ENCODE measurements at regions not wholly inside any gene's neighbourhood (a gene's known extent, or its start where the extent isn't known, plus 50 kb on each side); places are given as distances from the start of the nearest gene placed in this dataset.

DNA sequence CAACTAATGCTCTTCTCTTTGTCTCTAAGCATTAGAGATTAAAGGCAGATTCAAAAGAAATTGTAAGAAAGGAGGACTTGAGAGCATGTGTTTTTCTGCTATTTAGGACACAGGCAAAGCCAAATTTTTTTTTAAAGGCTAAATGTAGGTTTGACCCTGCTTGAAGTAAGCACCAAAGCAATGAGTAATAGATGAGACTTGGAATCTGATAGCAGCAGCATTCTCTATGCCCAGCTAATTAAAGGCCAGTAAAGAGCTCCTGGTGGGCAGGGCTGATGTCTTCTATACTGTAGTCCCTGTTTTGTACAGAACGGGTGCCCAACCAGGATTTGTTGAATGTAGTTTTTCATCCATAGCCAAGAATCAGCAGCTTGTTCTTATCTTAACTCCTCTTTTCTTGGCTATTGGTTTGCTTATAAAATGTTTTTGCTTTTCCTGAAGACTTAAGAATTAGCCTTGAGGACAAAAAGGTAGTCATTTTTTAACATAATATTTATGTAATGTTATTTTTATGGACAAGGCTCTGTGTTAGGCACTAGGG, 179.6 kb downstream of the LMO4 start:
- no peak for DNase-seq (ENCODE audit: low spot score)

DNA sequence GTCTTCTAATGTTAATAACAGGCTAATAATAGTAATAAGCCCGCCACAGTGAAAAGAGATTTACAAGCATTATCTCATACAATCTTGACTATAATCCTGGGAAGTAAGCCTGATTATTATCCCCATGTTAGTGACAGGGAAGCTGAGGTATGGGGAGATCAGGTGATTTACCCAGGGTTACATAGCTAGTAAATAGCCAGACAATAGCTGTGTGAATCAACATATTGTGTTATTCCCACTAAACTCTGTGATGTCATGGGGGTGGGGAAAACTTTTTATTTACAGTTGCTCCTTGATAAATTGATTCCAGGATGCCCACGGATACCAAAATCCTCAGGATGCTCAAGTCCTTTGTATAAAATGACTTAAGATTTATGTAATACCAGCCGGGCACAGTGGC, 181.9 kb downstream of the LMO4 start:
- DNase-seq (ENCODE audit: low spot score): no peak

DNA sequence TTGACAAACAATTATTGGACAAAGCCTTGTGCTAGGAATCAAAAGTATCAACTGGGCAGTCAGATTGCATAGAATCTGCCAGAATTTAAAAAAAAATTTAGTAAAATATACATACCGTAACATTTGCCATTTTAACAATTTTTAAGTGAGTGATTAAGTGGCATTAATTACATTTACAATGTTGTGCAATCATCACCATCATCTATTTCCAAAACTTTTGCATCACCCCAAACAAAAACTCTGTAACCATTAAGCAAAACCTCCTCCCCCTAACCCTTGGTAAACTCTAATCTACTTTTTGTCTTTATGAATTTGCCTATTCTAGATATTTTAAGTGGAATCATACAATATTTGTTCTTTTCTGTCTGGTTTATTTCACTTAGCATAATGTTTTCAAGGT, 182.8 kb downstream of the LMO4 start:
- DNase-seq (ENCODE audit: low spot score): no peak

DNA sequence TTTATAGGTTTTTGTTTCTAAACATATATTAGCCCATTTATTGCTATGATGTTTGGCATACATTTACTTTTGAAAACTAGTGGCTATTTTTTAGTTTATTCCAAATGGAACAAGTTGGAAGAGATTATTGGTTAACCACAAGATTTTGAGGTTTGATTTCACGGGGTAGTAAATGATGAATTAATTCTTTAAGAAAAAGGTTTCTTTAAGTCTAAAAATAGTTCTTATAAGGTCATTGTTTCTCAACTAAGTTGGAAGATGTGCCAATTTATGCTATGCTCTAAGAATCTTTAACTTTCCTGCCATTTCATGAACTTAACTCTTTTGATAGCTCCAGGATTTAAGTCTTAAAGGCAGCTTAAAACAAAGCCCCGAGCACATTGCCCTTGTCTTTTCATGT, 183.8 kb downstream of the LMO4 start:
- DNase-seq (ENCODE audit: low spot score): no peak

DNA sequence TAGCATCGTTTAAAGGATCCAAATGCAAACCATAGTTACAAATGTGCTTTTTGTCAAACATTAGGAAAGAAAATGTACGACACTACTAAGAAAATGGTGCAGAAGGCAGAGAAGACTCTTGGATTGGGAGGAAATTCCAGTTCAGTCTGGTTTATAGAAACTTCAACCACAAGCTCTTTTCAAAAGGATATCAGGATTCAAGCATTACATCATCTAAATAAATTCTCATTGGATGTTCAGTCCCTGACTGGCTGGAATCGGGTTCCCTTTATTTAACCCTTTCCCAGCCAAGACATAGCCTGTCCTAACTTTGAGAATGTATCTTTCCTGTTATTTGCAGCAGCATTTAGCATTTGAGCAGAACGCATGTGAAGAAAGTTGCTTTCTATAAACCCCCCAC, 184.6 kb downstream of the LMO4 start:
- DNase-seq (ENCODE audit: low spot score): no peak

DNA sequence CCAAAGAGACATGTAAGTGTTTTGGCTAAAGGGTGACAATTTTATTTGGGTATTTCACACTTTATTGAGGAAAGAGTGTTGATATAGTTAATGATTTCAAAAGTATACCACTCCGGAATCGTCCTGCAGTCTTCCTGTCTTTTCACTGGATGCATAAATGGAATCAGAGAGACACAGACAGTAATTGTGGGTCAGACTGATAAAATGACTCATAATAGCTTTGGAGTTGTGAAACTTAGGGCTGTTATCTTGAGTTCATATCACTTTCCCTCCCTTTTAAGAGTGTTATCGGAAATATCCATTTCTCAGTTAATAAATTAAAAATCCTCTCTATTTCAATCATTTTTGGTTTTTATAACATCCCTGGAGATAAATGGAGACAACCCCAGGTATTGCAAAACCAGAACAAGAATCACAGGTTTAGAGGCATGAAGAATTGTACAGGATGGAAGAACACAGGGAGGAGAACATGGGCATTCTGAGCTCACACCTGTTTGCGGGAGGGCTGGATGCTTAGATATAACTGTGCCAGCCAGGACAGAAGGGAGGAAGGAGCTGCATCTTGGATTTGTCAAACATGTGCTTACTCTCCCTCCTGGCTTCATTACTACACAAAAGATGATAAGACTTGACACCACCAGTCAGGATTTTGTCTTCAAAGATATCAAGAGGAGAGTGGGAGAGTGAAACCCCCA, 185.4 kb downstream of the LMO4 start:
- DNase-seq (ENCODE audit: low spot score): no peak

DNA sequence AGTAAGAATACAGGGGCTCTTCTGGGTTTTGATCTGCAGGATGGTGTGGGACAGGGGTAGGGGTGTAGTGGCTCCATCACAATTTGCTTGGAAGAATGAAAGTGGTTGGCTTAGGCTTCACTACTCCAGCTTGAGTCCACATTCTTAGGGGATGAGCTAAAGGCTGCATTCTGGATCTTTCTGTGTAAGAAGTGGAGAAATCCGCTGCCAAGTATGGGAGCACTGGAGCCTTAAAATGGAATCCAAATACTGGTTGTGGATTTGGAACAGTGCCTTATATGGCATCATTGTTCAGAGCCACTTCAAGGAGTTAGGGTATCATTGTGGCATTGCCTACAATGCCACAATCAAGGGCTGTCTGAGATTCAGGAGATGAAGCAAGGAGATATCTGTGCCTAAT, 187.1 kb downstream of the LMO4 start:
- no peak for DNase-seq (ENCODE audit: low spot score)

DNA sequence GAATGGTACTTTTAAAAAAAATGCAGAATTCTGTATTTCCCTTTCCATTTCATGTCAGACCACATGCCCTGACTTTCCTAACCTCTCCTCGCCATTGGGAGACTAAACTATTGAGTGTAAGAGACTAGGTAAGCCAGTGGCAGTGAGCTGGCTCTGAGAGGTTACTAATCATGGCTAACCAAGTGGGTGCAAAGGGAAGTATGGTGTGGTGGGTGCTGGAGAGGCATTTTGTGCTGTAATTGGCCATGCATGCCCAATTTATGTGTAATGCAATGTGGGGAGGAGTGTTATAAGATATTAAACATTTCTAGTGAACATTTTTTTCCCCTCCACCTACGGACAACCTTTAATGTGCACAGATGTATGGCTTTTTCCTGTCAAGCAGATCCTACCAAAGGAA, 190.1 kb downstream of the LMO4 start:
- DNase-seq (ENCODE audit: low spot score): no peak

DNA sequence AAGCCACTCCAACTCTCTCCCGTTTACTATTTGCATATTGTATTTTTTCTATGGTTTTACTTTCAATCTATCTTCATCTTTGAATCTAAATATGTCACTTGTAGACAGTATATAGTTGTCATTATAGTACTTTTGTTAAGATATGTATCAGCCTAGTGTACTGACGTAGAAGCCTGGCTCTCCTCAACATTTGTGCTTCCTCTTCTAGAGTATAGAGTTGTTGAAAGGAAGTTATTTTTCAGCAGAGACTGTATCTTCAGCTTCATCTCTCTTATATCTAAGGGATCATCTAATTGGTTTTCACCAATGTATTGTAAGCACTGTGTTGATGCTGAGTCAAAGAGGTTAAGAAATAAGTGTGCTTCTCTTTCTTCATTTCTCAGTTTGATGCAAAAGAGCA, 192.8 kb downstream of the LMO4 start:
- no peak for DNase-seq (ENCODE audit: low spot score)

DNA sequence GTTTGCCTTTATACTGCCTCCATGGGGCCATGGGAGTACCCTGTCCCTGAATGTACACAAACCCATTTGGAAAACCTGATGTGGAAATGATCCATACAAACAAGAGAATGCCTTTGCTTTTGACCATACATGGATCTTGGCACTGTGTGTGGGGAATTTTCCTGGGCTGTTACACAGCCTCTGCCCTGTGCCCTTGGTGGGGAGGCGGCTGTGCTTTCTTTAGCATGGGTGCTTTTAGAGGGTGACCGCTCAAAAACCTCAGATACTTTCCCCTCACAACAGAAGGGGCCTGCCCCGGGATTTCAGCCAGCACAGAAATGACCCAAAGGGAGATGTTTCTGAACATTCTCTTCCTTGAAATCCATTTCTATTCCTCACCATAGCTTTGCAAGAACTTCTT, 194.8 kb downstream of the LMO4 start:
- no peak for DNase-seq (ENCODE audit: low spot score)

DNA sequence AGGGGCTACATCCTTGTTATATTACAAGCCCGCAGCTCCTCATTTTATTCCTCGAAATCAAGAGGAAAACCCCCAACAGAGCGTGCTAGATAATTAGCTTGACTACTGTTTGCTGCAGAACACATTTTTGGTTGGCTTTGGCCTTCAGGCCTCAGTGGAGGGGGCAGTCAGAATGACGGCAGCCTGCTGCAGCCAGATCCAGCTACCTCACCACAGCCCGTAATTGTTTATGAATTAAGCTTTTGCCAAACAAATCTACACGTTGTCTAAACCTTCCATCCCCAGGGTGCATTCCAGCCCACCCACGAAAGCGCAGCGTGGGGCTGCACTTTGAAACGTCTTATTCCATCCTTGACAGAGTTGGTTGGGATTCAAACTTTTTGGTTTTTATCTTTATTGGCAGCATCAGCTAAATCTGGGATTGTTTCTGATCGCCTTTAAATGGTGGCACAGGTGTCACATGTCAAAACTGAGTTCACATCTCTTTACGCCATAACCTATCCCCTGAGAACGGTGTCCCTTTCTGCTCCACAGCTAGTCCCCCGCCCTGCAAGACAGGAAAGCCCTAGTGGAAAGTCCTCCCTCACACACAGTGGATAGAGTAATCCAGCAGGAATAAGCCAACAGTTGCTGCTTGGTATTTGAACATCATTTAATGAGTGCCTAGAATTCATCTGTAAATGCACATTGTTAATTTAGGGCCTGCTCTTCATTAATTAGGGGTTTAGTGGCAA, 195.5 kb downstream of the LMO4 start:
- DNase-seq (ENCODE audit: low spot score): no peak

DNA sequence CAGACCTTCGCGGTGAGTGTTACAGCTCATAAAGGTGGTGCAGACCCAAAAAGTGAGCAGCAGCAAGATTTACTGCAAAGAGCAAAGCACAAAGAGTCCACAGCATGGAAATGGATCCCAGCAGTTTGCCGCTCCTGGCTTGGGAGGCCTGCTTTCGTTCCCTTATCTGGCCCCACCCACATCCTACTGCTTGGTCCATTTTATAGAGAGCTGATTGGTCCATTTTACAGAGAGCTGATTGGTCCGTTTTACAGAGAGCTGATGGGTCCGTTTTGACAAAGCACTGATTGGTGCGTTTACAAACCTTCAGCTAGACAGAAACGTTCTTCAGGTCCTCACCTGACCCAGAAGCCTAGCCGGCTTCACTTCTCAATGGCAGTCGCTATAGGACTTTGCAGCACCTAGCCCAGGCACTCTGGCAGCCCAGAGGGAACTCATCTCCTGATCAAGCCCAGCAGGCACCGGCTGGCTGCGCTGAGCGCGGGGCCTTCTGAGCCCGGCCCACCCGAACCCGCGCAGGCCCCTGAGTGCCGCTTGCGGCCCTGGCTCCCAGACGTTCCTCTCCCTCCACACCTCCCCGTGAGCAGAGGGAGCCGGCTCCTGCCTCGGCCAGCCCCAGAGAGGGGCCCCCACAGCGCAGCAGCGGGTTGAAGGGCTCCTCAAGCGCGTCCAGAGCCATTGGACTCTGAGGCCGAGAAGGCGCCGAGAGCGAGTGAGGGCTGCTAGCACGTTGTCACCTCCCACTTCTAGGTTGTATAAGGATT, 200.3 kb downstream of the LMO4 start:
- no peak for DNase-seq (ENCODE audit: low spot score)

DNA sequence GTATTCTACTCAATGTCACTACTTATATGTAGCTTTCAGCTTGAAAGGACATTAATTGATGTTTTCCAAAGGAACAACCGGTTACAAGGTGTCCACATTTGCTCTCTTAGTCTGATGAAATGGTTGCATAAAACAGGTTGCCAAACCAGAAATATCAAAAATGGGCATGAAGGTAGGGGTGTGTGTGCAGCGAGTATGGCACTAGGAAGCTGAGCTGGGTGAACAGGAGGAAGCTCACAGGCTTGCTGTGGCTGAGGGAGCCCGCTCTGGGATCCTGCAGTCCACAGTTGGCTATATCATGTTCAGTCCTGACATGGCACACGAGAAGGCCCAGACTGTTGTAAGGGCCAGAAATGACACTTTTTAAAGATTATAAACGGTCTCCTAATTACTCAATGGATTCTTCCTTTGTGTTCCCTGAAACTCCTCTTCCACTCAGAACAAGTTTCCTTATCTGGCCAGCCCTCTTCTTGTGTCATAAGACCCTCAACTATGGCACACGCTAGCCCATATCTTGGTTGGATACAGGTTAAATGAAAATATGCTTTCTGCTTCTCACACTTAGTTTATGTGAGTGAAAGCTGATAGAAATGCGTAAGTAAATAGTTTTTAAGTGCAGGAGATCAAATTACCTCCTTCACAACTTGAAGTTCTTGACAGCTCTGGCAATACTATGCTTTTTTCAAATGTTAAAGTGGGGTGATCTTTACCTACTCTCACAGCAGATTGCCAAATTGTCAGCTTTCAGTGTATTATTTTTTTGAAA, 201.5 kb downstream of the LMO4 start:
- no peak for DNase-seq (ENCODE audit: low spot score)

DNA sequence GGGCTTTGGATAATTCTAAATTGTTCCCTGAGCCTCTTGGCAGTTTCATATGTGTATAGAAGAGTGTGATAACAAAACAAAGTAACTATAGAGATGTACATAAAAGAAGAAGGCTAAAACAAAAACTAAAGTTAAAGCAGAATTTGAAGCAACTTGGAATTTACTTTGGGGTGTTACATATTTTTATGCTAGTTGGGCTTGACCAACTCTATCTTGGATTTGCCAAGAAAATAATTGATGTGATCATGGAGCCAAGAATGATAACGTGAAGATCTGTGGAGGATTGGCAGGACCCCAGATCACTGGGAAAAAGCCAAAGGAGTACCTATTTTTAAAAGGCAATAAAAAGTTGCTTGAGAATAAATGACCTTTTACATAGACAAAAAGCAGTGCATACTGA, 206.9 kb downstream of the LMO4 start:
- DNase-seq (ENCODE audit: low spot score): no peak

DNA sequence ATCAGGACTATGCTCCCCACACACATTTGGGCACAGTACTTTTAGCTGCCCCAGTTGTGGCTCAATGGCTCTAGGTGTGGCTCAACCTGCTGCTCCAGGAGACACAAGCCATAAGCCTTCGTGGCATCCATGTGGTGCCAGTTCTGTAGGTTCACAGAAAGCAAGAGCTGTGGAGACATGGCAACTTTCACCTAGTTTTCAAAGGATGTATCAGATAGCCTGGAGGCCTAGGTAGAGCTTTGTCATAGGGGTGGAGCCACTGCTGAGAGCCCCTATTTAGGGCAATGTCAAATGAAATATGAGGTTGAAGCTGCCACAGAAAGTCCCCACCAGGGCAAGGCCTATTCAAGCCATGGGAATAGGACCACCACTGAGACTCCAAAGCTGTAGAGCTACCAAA, 210.5 kb downstream of the LMO4 start:
- DNase-seq (ENCODE audit: low spot score): no peak

DNA sequence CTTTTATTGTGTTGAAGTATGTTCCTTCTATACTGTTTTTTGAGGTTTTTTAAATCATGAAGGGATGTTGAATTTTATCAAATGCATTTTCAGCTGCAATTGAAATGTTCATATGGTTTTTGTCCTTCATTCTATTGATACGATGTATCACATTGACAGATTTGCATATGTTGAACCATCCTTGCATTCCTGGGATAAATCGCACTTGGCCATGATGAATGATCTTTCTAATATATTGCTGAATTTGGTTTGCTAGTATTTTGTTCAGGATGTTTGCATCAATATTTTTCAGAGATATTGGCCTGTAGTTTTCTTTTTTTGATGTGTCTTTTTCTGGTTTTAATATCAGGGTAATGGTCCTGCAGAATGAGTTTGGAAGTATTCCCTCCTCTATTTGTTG, 214.0 kb downstream of the LMO4 start:
- no peak for DNase-seq (ENCODE audit: low spot score)

DNA sequence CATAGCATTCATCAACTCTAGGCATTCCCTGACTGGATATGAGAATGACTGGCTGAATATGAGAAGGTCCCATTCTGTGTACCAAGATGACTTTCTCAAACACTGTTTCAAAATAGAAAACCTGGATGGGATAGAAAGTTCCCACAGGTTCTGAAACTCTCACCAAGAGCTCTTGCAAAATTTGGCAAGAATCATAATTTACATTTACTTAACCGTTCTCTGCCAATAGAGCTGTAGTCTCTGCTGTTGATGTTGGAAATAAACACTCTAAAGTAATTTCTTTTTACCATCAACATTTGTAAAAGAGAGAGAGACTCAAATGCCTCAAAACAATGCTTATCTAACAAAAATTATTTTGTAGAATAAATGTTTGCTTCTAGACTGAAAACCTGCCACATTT, 221.1 kb downstream of the LMO4 start:
- no peak for DNase-seq (ENCODE audit: low spot score)

DNA sequence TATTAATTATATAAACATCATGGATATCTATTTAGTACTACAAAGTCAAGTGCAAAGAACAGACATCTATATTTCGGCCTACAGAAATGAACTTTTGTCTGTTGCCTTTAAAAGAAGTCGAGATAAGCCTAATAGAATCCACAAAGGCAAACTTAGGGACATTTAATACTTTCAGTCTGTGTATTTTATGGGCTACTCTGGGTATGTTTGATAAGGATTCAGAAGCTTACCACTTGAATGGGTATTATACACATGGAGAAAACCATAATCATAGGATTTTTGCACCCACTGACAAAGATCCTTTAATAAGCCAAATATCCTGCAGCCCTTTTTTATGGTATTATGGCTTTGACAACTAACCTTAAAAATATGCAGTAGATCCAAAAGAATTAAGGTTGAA, 224.8 kb downstream of the LMO4 start:
- DNase-seq (ENCODE audit: low spot score): no peak

DNA sequence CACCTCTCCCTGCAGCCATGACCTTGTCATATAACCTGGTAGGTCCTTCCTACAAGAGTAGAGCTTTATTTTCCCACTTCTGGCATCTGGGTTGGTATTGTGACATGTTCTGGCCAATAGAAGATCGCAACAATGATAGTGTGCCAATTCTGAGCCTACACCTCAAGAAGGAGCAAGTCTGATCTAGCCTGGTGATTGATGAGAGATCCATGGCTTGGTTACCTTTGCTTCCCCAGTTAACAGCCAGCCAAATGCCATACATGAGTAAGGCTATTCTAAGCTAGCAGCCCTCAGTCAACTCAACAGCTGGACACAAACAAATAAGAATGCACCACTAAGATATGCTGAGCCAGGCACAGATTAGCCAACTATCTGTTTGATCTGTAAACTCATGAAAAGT, 226.7 kb downstream of the LMO4 start:
- no peak for DNase-seq (ENCODE audit: low spot score)

DNA sequence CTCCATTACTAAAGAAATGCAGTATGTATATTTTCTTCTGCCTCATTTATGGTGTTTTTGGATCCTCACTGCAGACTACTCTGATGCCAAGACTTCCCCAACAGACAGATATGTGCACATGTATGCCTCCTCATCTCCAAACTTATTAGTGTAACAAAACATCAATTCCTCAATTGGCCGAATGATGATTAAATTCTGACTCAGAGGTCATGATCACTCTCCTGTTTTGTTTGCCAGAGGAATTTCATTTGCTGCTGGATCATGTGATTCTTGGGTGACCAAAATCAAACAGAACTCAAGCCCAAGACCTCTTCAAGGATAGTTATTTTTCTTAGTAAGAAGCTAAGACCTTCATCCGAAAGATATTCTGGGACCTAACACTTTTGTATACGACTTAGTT, 227.6 kb downstream of the LMO4 start:
- no peak for DNase-seq (ENCODE audit: low spot score)

DNA sequence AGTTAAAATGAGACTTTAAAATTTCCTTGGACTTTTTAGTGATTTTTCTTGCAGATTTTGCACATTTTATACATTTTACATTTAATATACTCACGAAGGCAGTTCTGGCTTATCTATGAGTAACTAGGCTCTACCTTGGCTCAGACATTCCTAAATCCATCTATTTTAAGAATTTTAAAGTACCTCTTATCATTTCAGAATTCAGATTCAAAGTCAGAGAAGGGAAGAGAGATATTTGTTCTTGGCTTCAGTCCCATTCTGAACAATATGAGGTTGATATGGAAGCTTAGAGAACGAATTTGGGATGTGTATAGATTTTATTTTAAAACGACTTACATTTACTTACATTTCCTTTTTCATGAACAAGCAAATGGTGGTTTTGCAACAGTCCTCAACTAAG, 230.2 kb downstream of the LMO4 start:
- DNase-seq (ENCODE audit: low spot score): no peak

DNA sequence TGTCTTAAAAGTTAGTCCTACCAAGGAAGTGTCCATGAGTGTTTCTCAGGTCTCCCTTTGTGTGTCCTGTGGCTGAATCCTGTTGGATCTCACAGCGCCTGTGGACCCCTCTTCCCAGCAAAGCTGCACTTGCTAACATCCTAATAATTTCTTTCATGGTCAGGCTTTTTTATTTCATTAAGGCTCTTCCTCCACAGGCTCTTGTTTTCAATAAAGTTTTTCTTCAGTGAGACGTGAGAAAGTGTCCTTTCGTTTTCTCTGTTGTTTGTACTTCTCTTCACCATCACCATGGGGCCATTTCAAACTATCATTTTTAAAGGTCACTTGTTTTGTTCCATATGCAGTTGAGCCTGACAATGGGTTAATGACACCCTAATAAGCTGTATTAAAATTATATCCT, 231.5 kb downstream of the LMO4 start:
- no peak for DNase-seq (ENCODE audit: low spot score)
